Hepatic stellate cell (primary cell): ENCODE measurements at regions not wholly inside any gene's neighbourhood (a gene's known extent, or its start where the extent isn't known, plus 50 kb on each side); places are given as distances from the start of the nearest gene placed in this dataset.

Experiments
- DNase-seq: peaks from one replicate; pipeline ENCODE4 v3.0.0; 2011; ENCODE audit warnings: low spot score

- no peak for DNase-seq
Observed at GRCh38 chr15:94099574-94099960, 131.8 kb upstream of the MCTP2 start.

GRCh38 chr15:94098921-94099573 lies 132.3 kb upstream of the MCTP2 start:
- no peak for DNase-seq

- no peak for DNase-seq
Observed at GRCh38 chr15:94097552-94097951, 133.8 kb upstream of the MCTP2 start.

GRCh38 chr15:94094310-94094709 lies 137.1 kb upstream of the MCTP2 start:
- DNase-seq, result no peak

- DNase-seq, result no peak
Observed at GRCh38 chr15:94086341-94086740, 145.0 kb upstream of the MCTP2 start.

- DNase-seq, result no peak
Observed at GRCh38 chr15:94083467-94084052, 147.8 kb upstream of the MCTP2 start.

- no peak for DNase-seq
Observed at GRCh38 chr15:94081829-94082228, 149.5 kb upstream of the MCTP2 start.

- DNase-seq, result no peak
Observed at GRCh38 chr15:94080989-94081605, 150.3 kb upstream of the MCTP2 start.

- no peak for DNase-seq
Observed at GRCh38 chr15:94080416-94080815, 150.9 kb upstream of the MCTP2 start.

- no peak for DNase-seq
Observed at GRCh38 chr15:94079968-94080367, 151.4 kb upstream of the MCTP2 start.

GRCh38 chr15:94079459-94079858 lies 151.9 kb upstream of the MCTP2 start:
- DNase-seq, result no peak

GRCh38 chr15:94077938-94078337 lies 153.4 kb upstream of the MCTP2 start:
- DNase-seq, result no peak

GRCh38 chr15:94075349-94075748 lies 156.0 kb upstream of the MCTP2 start:
- no peak for DNase-seq

GRCh38 chr15:94070356-94071295 lies 160.7 kb upstream of the MCTP2 start:
- no peak for DNase-seq

GRCh38 chr15:94069844-94070243 lies 161.5 kb upstream of the MCTP2 start:
- no peak for DNase-seq

- no peak for DNase-seq
Observed at GRCh38 chr15:94066811-94067210, 164.6 kb upstream of the MCTP2 start.

GRCh38 chr15:94066046-94066445 lies 165.3 kb upstream of the MCTP2 start:
- no peak for DNase-seq

GRCh38 chr15:94064676-94065313 lies 166.6 kb upstream of the MCTP2 start:
- DNase-seq, result no peak

- DNase-seq, result no peak
Observed at GRCh38 chr15:94061041-94061440, 170.3 kb upstream of the MCTP2 start.

- DNase-seq, result no peak
Observed at GRCh38 chr15:94059013-94059587, 172.3 kb upstream of the MCTP2 start.

GRCh38 chr15:94057305-94057704 lies 174.1 kb upstream of the MCTP2 start:
- no peak for DNase-seq

- no peak for DNase-seq
Observed at GRCh38 chr15:94056314-94056713, 175.0 kb upstream of the MCTP2 start.
